ENCODE measurements at regions not wholly inside any gene's neighbourhood (a gene's known extent, or its start where the extent isn't known, plus 50 kb on each side); places are given as distances from the start of the nearest gene placed in this dataset.

- TF ChIP-seq CTCF (IDR thresholded peaks at IDR 0.05) (no peak), POLR2A (IDR thresholded peaks at IDR 0.05) (no peak)
Measured at GRCh38 chr7:106543221-106543757, 117.7 kb downstream of the CCDC71L start.

Data from Peyer's patch (tissue), 4 donors.